ENCODE measurements at regions not wholly inside any gene's neighbourhood (a gene's known extent, or its start where the extent isn't known, plus 50 kb on each side); places are given as distances from the start of the nearest gene placed in this dataset.

DNA sequence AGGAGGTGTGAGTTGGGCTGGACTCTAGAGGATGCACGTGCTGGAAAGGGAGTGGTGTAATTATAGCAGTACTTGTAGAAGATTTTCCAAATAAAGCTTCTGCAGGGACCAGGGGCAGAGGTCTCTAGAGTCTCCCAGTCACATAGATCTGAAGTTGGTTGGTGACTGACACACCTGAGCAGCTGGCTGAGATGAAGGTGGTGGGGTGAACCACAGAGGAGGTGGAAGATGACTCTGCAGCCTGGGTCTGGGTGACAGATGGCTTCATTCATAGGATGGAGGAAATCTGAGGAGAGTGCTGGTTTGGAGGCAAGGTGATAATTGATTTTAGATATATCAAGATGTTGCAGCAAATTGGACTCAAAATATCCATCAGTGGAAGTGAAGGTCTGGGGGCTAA lies 178.9 kb upstream of the IVNS1ABP start:
- DNase-seq: no peak

DNA sequence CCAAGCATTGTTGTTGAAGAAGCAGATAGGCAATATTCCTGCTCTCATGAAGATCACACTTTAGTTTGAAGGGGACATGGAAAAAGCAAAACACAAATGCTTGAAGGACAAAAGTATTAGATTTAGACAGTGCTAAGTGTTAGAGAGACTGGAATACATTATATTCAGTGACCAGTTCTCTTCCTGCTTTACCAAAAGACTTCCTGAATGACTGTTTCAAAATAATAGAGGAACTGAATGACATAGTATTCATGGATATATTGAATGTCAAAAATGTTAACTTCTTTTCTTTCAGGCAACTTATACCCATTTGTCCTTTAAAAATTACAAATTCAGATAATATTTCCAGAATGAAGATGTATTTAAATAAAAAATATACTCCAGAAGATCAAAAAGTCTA lies 178.0 kb upstream of the IVNS1ABP start:
- DNase-seq: no peak

DNA sequence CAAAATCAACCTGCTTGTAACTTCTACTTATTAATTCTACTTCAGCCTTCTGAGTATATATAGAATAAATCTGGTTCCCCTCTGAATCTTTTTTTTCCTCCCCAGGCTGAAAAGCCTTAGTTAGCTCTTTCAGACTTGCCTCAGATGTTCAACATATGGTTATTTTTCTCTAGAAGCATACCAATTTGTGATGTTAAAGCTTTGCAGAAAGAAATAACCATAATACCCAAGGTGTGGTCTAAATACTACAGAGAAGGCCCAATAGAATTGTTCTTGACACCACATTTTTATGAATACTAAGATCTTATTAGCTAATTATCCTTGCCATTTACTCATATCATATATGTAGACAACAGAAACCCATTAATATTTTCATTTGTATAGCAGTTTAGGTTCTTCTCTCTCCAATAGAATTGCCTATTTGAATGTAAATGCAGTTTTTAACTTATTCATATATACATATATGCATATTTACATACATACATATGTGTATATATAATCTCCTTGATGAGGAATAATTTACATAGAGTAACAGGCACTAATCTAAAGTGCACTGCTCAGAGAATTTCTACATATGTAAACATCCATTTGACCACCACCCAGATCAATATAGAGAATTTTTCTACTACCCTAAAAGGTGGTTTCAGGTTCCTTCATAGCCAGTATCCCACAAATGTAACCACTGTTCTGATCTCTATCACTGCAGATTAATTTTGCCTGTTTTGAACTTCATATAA lies 175.2 kb upstream of the IVNS1ABP start:
- no peak for DNase-seq

DNA sequence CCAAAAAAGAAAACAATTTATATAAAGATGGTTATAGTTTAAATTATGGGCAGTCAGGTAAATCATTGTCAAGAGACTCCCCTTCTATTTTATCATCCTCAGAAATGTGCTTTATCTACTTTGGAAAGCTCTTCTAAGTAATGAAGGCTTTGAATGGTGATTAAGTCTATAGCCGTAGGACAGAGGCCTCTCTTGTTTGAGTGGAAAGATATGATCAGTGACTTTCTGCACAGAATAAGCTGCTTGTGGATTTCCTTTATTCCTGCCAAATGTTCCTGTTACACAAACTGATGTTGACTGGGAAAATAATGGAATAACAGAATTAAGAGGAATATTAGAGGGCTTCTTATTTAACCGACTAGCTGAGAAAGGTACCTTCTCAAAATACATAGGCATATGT lies 174.6 kb upstream of the IVNS1ABP start:
- no peak for DNase-seq

DNA sequence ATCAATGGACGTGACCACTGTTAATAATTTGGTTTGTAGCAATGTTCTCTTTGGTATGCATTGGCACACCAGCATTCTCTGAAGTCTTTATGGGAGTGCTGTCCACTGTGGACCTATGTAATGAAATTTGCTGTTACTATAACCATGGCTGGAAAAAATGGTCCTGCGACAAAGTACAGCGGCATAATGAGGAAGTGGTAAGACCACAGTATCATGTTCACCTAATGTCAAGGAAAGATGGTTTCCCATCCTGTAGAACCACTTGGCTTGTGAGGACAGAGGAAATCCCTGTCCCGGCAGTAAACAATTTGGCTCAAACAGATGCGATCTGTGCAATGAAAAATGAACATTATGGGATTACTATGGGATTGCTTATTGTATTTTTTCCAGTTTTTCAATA lies 173.9 kb upstream of the IVNS1ABP start:
- DNase-seq: no peak

DNA sequence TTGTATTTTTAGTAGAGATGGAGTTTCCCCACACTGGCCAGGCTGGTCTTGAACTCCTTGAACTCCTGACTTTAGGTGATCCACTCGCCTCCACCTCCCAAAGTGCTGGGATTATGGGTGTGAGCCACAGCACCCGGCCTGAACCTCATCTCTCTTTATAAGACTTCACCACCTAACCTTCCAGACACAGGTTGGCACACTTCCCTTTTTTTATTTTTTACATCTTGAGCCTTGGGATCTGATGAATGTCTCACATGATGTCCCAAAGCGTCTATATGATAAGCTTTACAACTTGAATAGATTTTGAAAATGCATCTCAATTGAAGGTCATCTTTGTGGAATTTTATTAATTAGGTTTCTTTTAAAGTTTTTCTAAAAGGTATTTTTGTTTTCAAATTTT lies 172.4 kb upstream of the IVNS1ABP start:
- no peak for DNase-seq

DNA sequence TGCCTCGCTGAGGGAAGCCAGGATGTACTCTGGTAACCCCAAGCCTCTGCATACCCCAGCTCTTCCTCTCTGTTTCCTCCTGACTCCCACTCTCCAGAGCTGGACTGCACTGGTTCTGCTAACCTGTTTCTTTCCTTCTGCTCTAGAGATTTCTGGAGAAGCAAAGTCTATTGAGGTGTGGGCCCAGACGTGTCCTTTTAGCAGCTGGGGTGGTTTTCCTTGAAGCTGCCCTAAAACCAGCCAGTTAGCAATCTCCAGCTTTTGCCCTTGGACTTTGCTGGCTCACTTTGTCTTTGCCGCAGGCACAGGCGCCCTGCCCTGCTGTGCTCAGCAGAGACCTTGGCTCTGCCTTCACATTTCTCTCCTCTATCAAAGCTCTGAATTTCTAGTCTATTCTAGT lies 171.8 kb upstream of the IVNS1ABP start:
- DNase-seq: no peak

DNA sequence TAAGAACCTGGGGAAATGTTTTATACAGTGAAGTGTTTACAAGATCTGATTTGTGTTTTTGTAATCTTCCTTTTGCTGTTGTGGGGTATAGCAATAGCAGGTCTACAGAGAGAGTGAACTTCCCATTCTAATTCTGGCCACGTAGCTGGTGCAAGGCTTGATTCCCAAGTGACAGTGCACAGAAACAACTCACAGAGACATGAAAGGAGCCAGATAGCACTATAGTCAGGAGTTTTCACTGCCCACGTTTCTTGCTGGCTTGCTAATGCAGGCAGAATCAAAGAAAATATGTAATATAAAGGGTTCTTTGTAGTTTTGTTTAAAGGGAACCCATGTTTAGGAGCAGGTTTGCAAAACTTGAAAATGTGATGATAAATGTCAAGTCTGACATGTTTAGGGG lies 170.9 kb upstream of the IVNS1ABP start:
- DNase-seq: no peak

DNA sequence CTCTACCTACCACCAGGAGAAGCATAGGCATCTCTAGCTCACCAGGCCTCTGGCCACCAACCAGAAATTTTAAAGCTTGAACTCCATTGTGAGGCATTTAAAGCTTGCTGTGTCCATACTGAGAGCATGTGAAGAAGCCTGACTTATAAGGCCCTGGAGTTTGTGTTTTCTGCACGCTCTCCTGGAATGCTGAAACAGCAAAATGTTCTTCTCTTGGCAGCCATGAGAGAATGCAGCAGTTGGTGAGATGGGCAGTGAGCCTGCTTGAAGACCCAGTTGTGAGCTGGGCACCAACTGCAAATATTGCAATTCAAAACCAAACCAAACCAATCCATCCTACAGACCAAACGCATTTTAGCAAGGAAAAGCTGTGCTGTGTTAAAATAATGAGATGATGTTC lies 170.0 kb upstream of the IVNS1ABP start:
- no peak for DNase-seq

DNA sequence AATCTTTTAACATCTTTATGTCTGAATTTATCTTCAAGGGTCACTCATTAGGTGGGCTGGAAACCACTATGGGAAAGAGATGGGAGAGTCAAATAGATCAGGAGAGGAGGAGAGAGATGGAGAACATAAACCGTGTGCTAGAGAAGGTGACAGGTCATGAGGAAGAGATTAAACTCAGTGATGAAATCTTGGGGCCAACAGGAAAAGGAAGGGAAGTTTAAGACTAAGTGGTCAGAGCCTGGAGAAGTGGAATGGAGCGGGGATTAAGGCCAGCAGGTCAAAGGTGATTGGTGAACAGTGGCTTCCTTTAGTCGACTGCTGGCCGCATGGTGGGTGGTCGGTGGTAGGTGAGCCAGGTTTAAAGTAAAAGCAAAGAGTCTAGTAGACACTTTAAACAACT lies 169.3 kb upstream of the IVNS1ABP start:
- DNase-seq: no peak

DNA sequence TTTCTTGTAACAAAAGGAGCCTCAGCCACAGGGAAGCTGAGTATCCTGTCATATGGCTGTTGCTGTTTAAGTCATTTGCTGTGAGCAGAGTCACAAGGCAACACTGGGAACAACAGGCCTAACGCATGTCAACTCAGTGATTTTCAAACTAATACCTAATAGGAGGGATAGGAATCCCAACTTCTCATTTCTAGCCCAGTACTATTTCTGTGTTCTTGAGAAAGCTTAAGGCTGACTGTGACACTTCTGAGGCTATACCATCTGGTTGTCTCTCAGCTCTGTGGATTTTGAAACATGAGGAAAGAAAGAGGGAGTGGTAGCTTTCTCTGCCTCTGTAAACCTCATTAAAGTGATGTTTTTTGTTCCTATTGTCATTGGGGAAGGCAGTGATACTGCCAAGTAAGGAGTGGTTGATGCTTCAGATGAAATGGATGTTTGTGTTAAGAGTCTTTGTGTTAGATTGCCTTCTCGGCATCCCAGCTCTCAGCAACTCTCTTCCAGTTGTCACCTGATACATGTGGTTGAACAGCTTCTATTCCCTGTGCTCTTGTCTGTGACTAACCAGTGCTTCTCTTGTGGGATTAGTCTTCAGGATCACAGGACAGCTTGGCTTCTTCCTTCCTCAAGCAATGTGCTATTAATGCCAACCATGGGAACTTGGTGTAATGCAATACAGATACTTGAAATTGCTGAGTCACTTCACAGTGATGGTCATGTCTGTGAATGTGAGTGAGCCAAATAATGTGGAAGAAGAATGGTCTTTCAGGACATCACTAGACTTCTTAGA lies 166.8 kb upstream of the IVNS1ABP start:
- DNase-seq: peak; percentile 59

DNA sequence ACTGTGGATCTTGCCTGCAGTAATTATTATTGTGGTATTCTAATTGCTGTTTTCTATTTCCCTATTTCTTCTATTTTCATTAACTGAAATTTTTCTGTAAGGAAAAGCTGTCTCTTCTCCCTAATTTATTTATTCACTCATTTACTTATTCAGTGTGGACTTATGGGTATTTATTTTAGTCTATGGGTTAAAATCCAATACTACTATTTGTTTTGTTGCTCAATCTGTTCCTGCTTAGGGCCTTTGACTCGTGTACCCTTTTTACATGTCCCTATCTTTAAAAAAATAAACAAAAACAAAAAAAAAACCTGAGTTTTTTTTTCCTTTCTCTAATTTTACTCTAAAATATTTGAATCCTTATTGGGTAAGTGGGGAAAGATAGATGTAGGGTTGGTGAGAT lies 166.2 kb upstream of the IVNS1ABP start:
- no peak for DNase-seq

DNA sequence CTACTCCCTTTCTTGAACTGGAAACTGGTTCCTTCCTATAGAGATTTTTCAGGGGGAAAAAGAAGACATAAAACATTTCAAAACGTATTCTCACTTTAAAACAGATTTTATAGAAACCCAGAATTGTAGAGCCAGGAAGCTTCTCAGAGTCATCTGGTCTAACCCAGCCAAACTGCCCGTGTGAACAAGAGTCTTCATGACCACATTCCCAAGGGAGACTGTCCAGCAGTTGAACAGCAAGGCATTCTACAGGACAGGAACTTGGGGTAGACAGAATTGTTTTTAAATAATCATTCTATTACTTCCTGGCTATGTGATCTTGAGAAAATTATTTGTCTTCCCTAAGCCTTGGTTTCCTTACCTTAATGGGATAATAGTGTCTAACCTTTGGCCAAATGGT lies 163.5 kb upstream of the IVNS1ABP start:
- no peak for DNase-seq

DNA sequence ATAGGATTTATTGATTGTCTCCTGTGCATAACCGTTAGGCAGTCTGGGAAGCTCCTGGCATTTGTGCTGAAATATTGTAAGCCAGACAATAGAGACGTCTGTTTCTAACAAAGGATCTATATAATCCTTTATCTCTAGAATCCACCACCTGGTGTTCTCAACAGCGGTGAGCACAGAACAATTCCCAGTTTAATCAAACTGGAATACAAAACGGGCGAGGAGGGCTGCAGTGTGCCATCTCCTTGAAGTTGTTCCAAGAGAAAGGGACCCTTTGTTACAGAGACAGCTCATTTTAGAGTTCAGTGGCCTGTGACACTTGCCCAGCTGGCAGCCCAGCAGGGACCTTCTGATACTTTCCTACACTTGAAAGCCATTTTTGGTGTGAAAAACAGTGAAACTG lies 162.8 kb upstream of the IVNS1ABP start:
- no peak for DNase-seq

DNA sequence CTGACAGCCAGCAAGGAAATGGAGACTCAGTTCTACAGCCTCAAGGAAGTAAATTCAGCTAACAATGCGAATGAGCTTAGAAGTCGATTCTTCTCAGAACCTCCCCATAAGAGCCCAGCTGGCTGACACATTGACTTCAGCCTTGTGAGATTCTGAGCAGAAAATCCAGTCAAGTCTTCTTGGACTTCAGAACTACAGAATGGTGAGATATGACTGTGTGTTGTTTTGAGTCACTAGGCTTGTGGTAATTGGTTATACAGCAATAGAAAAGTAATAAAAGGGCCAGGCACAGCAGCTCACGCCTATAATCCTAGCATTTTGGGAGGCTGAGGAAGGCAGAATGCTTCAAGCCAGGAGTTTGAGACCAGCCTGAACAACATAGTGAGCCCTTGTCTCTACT lies 161.8 kb upstream of the IVNS1ABP start:
- DNase-seq: no peak

DNA sequence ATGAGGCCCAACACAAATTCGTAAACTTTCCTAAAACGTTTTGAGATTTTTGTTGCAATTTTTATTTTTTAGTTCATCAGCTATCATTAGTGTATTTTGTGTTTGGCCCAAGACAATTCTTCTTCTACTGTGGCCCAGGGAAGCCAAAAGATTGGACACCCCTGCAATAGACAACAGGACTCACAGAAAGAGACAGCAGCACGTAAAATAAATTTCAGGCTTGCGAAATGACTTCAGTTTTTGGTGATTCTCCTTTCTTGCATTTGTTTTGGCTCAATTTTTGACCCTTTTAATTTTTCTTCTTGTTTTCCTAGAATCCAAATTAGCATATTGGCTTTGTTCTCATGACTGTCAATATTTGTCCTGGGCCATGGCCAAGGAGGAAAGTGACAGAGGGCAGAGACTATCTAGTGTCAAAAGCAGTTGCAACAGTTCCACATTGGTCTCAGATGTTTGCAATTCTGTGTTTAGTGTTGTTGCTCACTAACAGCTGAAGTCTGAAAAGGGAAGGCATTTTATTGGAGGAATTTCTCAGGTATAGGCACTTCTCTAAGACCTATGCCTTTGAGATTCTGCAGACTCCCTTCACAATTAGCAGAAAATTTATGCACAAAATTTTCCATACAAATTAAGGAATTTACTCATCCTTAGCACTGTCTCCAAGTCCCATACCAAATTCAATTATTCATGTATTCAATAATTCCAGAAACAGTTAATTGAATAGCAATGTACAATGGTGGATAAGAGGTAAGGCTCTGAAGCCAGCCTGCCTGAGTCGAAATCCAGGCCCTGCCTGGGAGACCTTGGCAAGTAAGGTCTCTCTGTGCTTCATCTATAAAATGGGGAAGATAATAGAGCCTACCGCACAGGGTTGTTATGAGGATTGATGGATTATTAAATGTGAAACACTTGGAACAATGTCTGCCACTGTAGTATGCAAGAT lies 160.9 kb upstream of the IVNS1ABP start:
- no peak for DNase-seq

DNA sequence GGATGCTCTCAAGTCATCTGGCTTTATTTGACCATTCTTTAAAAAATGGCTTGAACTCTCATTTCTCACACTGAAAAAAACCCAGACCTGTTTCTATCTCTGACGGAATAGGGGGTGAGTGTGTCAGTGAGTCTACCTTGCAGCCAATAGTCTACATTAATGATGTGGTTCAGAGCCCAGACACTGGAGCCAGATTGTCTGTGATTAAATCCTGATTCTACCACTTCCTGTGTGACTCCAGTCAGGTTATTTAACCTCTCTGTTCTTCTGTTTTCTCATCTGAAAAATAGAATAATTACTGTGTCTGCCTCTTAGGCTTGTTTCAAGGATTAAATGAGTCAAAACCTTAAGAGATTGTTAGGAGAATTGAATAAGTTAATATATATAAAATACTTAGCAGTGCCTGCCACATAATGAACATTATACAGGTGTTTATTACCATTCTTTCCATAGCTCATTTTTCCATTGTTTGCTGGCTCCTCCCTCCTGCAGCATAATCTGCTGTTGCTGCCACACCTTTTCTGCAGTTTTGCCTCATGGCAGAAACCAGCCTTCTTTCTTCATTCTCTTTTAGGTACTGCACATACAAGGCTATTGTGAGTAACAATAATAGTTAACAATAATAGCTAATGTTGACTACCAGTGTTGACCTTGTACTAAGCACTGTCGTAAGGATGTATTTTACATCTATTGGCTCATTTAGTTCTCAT lies 157.6 kb upstream of the IVNS1ABP start:
- DNase-seq: no peak

DNA sequence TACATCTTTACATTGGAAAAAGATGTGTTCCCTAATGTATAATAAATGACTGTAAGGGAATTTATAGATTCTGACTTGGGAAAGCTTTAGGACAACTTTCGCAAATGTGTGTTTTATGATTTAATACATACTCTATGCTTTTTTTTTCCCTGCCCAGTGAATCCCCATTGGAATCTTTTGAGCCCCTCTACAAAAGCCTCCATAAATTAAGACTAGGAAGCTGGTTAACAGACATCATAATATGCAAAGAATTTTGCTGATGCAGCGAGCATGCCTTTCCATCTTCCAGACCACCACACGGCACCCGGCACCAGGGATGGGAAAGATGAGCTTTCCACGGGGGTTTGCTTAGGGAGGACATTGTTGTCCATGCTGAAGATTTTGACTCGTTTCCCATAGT lies 156.1 kb upstream of the IVNS1ABP start:
- no peak for DNase-seq

DNA sequence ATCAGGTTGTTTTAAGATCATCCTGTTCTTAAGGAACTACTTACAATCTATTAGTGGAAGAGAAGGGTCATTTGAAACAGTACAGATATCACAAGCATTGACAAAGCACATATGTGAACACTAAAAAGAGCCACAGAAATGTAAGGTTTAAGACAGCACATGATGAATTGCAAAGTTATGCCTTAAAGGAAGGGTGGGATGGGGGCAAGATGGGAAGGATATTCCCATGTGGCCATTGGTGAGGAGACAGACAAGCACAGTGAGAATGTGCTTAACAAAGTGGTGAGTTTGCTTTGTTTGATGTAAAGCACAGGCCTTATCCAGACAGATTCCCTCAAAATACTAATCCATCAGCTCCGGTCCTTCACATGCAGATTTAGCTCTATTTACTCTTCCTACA lies 151.6 kb upstream of the IVNS1ABP start:
- no peak for DNase-seq

DNA sequence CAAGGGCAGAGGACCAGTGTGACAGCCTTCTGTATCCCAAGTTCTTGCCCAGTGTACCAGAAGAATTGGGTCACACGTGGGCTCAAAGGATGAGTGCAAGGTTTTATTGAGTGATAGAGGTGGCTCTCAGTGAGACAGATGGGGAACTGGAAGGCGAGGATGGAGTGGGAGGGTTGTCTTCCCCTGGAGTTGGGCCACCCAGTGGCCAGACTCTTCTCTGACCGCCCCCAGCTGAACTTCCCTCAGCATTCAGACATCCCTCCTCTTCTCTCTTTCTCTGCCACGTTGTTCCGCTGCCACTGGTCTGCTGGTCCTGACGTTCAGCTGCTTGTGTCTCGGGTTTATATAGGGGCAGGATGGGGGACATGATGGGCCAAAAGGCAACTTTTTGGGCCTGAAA lies 150.1 kb upstream of the IVNS1ABP start:
- DNase-seq: no peak

DNA sequence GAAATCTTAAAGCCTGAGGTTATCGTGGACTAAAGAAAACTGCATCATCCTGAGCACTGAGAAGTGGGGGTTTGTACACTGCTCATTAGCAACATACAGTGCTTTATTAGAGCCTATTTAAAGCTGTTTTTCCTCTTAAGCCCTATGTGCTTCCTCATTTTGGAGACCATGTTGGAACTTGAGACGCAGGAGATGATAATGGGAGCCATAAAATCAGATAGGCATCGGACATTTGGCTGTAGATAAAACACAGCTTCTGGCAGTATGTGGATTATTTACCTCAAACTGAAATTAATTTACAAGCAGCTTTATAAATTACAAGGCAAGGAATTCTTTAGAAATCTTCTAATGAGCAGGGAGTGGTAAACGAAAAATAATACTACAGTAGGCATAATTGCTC lies 147.7 kb upstream of the IVNS1ABP start:
- no peak for DNase-seq

DNA sequence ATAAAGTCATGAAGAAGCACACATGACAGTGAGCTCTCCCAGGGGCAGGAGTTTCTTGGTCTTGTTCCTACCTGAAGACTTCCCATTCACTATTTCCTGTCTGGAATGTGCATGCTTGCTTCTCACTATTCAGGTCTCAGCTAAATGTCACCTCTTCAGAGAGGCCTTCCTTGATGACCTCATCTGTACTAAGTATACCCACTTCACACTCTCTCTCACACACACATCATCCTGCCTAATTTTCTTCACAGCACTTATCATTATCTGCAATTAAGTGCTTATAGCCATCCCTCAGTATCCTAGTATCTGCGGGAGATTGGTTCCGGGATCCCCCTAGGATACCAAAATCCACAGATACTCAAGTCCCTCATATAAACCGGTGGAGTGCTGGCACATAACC lies 146.4 kb upstream of the IVNS1ABP start:
- no peak for DNase-seq

DNA sequence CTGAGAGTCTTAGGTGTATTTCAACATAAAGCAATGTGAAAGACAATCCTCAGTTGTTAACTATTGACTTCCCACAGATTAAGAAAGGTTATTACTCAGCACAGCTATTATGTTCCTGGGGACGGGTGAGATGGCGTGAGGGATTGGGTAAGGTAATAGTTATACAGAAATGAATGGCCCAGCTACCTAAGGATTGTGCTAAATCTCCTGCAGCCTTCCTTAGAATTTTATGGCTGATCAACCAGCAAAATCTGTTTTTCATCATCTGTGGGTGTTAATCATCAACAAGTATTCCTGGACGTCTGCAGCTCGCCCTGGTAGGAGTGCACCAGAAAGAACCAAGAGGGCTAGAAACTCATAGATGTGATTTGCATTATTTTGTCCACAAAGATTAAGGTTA lies 146.0 kb upstream of the IVNS1ABP start:
- no peak for DNase-seq
